ENCODE measurements at regions not wholly inside any gene's neighbourhood (a gene's known extent, or its start where the extent isn't known, plus 50 kb on each side); places are given as distances from the start of the nearest gene placed in this dataset.

DNA sequence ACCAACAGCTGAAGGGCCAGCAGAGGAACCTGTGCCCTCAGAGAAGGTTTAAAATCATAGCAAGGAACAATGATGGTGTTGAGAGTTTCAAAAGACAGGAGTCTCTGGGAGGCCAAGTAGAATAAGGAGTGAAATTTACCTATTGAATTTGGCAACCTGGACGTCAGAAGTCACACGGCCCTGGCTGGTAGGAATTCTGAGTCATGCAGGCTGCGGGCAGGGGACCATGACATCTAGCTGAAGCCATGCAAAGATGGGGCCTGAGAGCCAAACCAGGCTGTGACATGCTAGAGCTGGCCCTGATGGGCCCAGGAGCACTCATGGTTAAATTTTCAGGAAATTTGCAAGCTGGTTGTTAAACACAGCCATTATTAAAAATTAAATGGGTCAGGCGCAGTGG is 64.0 kb upstream of the SNX9 start:
- WGBS (ENCODE audit: missing lambda C conversion rate): 91% methylated on average over 4 of the region's 4 CpGs
- no peak overlapping the region for H3K4me2 ChIP-seq
- CTCF ChIA-PET: interaction anchor here (1.1 to 7.3 kb wide), 4 partner anchors 114 to 373 kb away, joined by 3 to 61 read pairs (median 4); no protein-coding TSS in a partner anchor
- H3K4me3 ChIP-seq: no peak overlapping the region
- H3K4me1 ChIP-seq: peaks cover 44% of the 10 kb centered on the region
- TF ChIP-seq HOXB13 (CRISPR knock-in tag; IDR thresholded peaks at IDR 0.05; ENCODE audit: low read depth) (no peak), MAZ (IDR thresholded peaks at IDR 0.05; ENCODE audit: borderline replicate concordance, low read depth, low read length) (no peak), SMC3 (IDR thresholded peaks at IDR 0.05) (no peak), HOXB5 (CRISPR knock-in tag; IDR thresholded peaks at IDR 0.05) (no peak), NFE2L2 (conservative IDR thresholded peaks at IDR 0.05; ENCODE audit: low read length) (no peak), JUNB (IDR thresholded peaks at IDR 0.05) (no peak)
- TF ChIP-seq, protein P1, sequence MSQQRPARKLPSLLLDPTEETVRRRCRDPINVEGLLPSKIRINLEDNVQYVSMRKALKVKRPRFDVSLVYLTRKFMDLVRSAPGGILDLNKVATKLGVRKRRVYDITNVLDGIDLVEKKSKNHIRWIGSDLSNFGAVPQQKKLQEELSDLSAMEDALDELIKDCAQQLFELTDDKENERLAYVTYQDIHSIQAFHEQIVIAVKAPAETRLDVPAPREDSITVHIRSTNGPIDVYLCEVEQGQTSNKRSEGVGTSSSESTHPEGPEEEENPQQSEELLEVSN (IDR thresholded peaks at IDR 0.05; ENCODE audit: borderline replicate concordance, low read depth): no peak
- ATAC-seq (no peak), DNase-seq (ENCODE audit: low read depth in 1 of 2, low spot score in 1 of 2) (no peak), FAIRE-seq (no peak)
- H3K27ac ChIP-seq: no peak overlapping the region
- POLR2A ChIA-PET: no interaction called here
- H3K9me3 ChIP-seq: no peaks in the 10 kb centered on the region

DNA sequence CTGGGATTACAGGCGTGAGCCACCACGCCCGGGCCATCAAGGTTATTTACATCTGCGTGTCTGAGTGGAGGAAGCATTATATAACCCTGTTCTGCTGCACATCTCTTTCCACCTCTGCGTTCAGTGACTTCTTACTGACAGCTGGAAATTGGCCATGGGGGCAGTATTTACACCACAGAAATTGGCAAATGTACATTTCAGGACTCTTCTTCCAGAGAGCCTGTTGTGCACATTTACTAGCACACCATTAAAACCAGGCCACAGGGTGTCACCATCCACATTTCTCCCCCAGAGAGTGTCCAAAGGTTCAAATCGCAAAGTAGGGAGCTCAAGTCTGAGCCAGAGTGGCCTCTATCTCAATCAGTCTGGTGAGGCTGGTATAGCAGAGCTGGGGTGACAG is 62.9 kb upstream of the SNX9 start:
- FAIRE-seq (no peak), DNase-seq (ENCODE audit: low read depth in 1 of 2, low spot score in 1 of 2) (no peak), ATAC-seq (no peak)
- peak overlapping the region; percentile 64 to 87; a peak in 5 of 6 replicates for H3K27ac ChIP-seq
- 94% methylated on average over 6 of the region's 6 CpGs for WGBS (ENCODE audit: missing lambda C conversion rate)
- no peaks in the 10 kb centered on the region for H3K9me3 ChIP-seq
- H3K4me2 ChIP-seq: peak overlapping the region; percentile 72
- CTCF ChIA-PET: interaction anchor here (0.8 to 7.3 kb wide), 4 partner anchors 48 to 372 kb away, joined by 3 to 61 read pairs (median 4); no protein-coding TSS in a partner anchor
- no peak for TF ChIP-seq KDM1A (IDR thresholded peaks at IDR 0.05; ENCODE audit: low read depth)
- no peak for TF ChIP-seq RAD21 (conservative IDR thresholded peaks at IDR 0.05 in 1 of 2, IDR thresholded peaks at IDR 0.05 in 1 of 2)
- TF ChIP-seq JUN (IDR thresholded peaks at IDR 0.05): no peak
- TF ChIP-seq ZNF302 (CRISPR knock-in tag; IDR thresholded peaks at IDR 0.05): no peak
- no peak for TF ChIP-seq BHLHE40 (IDR thresholded peaks at IDR 0.05; ENCODE audit: low read depth, low read length)
- TF ChIP-seq ZFP36 (IDR thresholded peaks at IDR 0.05; ENCODE audit: borderline replicate concordance, partially characterized antibody): no peak
- TF ChIP-seq, protein P2, sequence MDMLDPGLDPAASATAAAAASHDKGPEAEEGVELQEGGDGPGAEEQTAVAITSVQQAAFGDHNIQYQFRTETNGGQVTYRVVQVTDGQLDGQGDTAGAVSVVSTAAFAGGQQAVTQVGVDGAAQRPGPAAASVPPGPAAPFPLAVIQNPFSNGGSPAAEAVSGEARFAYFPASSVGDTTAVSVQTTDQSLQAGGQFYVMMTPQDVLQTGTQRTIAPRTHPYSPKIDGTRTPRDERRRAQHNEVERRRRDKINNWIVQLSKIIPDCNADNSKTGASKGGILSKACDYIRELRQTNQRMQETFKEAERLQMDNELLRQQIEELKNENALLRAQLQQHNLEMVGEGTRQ (IDR thresholded peaks at IDR 0.05): no peak
- TF ChIP-seq FOSL2 (IDR thresholded peaks at IDR 0.05): no peak
- no peak for TF ChIP-seq FOSL2 (CRISPR knock-in tag; IDR thresholded peaks at IDR 0.05)
- TF ChIP-seq CEBPB (IDR thresholded peaks at IDR 0.05): no peak
- no peak for TF ChIP-seq CHD2 (IDR thresholded peaks at IDR 0.05; ENCODE audit: low read length, partially characterized antibody)
- no peak for TF ChIP-seq ZSCAN20 (CRISPR knock-in tag; IDR thresholded peaks at IDR 0.05)
- TF ChIP-seq FOSB (CRISPR knock-in tag; IDR thresholded peaks at IDR 0.05): no peak
- POLR2A ChIA-PET: no interaction called here
- H3K4me3 ChIP-seq: no peak overlapping the region
- peaks cover 54% of the 10 kb centered on the region for H3K4me1 ChIP-seq

DNA sequence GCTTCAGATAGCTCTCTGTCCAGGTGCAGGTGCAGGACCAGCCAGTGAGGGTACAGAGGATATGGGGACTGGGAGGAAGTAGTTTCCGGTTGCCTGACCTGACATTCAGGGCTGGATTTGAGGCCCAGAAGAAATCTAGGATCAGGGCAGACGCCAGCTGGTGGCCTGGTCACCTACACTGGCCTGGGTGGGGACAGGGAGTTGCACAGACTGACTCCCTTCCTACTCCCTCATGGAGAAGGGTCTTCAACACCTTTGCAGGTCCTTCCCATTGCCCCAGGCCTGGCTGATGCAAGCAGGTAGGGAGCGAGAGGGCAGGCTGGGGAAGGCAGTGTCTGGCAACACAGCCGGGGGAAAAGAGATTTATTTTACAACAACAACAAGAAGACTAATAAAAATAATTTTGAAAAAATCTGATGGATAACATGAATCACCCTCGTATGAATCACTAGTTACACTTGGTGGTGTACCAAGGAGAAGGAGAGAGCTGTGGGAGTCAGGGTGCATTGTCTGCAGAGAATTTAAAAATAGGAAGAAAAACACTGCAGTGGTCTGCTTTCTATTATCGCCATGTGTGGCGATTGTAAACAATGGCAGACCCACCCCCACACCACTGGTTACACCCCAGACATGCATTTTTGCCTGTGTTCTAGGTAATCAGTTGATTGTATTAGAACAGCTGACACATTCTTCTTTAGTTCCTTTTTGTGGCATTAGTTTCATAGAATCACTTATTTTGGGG is 62.3 kb upstream of the SNX9 start:
- WGBS (ENCODE audit: missing lambda C conversion rate): 12% methylated on average over 5 of the region's 7 CpGs
- POLR2A ChIA-PET: no interaction called here
- peak overlapping the region; percentile 72 for H3K4me2 ChIP-seq
- peak overlapping the region; percentile 64 to 87 for H3K27ac ChIP-seq
- peak; percentile 16 to 26; a peak in 2 of 6 replicates for ATAC-seq
- peaks cover 55% of the 10 kb centered on the region for H3K4me1 ChIP-seq
- DNase-seq (ENCODE audit: low read depth in 1 of 2, low spot score in 1 of 2): peak in 1 of 2 experiments; percentile 20
- FAIRE-seq: no peak
- no peaks in the 10 kb centered on the region for H3K9me3 ChIP-seq
- CTCF ChIA-PET: interaction anchor here (0.9 to 7.3 kb wide), 4 partner anchors 15 to 112 kb away, joined by 3 to 61 read pairs (median 5); no protein-coding TSS in a partner anchor
- H3K4me3 ChIP-seq: no peak overlapping the region
- TF ChIP-seq, protein P3, sequence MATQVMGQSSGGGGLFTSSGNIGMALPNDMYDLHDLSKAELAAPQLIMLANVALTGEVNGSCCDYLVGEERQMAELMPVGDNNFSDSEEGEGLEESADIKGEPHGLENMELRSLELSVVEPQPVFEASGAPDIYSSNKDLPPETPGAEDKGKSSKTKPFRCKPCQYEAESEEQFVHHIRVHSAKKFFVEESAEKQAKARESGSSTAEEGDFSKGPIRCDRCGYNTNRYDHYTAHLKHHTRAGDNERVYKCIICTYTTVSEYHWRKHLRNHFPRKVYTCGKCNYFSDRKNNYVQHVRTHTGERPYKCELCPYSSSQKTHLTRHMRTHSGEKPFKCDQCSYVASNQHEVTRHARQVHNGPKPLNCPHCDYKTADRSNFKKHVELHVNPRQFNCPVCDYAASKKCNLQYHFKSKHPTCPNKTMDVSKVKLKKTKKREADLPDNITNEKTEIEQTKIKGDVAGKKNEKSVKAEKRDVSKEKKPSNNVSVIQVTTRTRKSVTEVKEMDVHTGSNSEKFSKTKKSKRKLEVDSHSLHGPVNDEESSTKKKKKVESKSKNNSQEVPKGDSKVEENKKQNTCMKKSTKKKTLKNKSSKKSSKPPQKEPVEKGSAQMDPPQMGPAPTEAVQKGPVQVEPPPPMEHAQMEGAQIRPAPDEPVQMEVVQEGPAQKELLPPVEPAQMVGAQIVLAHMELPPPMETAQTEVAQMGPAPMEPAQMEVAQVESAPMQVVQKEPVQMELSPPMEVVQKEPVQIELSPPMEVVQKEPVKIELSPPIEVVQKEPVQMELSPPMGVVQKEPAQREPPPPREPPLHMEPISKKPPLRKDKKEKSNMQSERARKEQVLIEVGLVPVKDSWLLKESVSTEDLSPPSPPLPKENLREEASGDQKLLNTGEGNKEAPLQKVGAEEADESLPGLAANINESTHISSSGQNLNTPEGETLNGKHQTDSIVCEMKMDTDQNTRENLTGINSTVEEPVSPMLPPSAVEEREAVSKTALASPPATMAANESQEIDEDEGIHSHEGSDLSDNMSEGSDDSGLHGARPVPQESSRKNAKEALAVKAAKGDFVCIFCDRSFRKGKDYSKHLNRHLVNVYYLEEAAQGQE (IDR thresholded peaks at IDR 0.05): no peak
- TF ChIP-seq NFE2L2 (conservative IDR thresholded peaks at IDR 0.05; ENCODE audit: low read length) (no peak), SREBF2 (IDR thresholded peaks at IDR 0.05) (no peak), FOSL2 (IDR thresholded peaks at IDR 0.05) (no peak; the same call in 1 of the 2 replicates), FOSL2 (CRISPR knock-in tag; IDR thresholded peaks at IDR 0.05) (peak; percentile 64), POLR2A (IDR thresholded peaks at IDR 0.05; ENCODE audit: low read length) (no peak), PHF8 (IDR thresholded peaks at IDR 0.05; ENCODE audit: borderline replicate concordance, low read depth) (no peak), RAD21 (conservative IDR thresholded peaks at IDR 0.05 in 1 of 2, IDR thresholded peaks at IDR 0.05 in 1 of 2) (no peak), EP300 (IDR thresholded peaks at IDR 0.05) (no peak; a peak in 1 of 5 replicates), JUNB (IDR thresholded peaks at IDR 0.05) (peak; percentile 71)
- TF ChIP-seq, protein P4, sequence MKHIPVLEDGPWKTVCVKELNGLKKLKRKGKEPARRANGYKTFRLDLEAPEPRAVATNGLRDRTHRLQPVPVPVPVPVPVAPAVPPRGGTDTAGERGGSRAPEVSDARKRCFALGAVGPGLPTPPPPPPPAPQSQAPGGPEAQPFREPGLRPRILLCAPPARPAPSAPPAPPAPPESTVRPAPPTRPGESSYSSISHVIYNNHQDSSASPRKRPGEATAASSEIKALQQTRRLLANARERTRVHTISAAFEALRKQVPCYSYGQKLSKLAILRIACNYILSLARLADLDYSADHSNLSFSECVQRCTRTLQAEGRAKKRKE (CRISPR knock-in tag; IDR thresholded peaks at IDR 0.05; ENCODE audit: low read depth): no peak
- TF ChIP-seq, protein P5, sequence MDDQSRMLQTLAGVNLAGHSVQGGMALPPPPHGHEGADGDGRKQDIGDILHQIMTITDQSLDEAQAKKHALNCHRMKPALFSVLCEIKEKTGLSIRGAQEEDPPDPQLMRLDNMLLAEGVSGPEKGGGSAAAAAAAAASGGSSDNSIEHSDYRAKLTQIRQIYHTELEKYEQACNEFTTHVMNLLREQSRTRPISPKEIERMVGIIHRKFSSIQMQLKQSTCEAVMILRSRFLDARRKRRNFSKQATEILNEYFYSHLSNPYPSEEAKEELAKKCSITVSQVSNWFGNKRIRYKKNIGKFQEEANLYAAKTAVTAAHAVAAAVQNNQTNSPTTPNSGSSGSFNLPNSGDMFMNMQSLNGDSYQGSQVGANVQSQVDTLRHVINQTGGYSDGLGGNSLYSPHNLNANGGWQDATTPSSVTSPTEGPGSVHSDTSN (IDR thresholded peaks at IDR 0.05): no peak
